ENCODE measurements at regions not wholly inside any gene's neighbourhood (a gene's known extent, or its start where the extent isn't known, plus 50 kb on each side); places are given as distances from the start of the nearest gene placed in this dataset.

- no peak overlapping the region for H3K4me2 ChIP-seq (ENCODE audit: low read length)
- H3K4me3 ChIP-seq (ENCODE audit: low read depth, low read length, poor library complexity, severe bottlenecking) = no peak overlapping the region
- no peaks in the 10 kb centered on the region for H4K20me1 ChIP-seq (ENCODE audit: insufficient read depth, low read length)
- H3K9me3 ChIP-seq (ENCODE audit: low read length) = no peaks in the 10 kb centered on the region
- H3K4me1 ChIP-seq (ENCODE audit: insufficient read depth, low read length, severe bottlenecking) = no peaks in the 10 kb centered on the region
- H3K27me3 ChIP-seq (ENCODE audit: insufficient read depth, low read length) = no peaks in the 10 kb centered on the region
- no peaks in the 10 kb centered on the region for H3K9me2 ChIP-seq (ENCODE audit: low read depth, low read length)
- H3K27ac ChIP-seq (ENCODE audit: low read depth, low read length, poor library complexity, severe bottlenecking) = no peak overlapping the region
- TF ChIP-seq EZH2 (IDR thresholded peaks at IDR 0.05; ENCODE audit: borderline replicate concordance, low read length) = no peak
- no peak for TF ChIP-seq CTCF (IDR thresholded peaks at IDR 0.05; ENCODE audit: low read length)
- no peak overlapping the region for H2AFZ ChIP-seq (ENCODE audit: low read length)
- no peaks in the 10 kb centered on the region for H3K79me2 ChIP-seq (ENCODE audit: insufficient read depth, low read length)
- no peaks in the 10 kb centered on the region for H3K36me3 ChIP-seq (ENCODE audit: insufficient read depth, low read length)
- no peaks in the 10 kb centered on the region for H3F3A ChIP-seq (ENCODE audit: insufficient read depth, low read length)
- no peak overlapping the region for H3K9ac ChIP-seq (ENCODE audit: low read length)
Observed at GRCh38 chr13:106176117-106176516, 359.3 kb downstream of the EFNB2 start.

- Histone ChIP-seq H3K79me2 (ENCODE audit: insufficient read depth, low read length) (no peaks in the 10 kb centered on the region), H3K36me3 (ENCODE audit: insufficient read depth, low read length) (no peaks in the 10 kb centered on the region), H3K4me1 (ENCODE audit: insufficient read depth, low read length, severe bottlenecking) (no peaks in the 10 kb centered on the region), H3K27me3 (ENCODE audit: insufficient read depth, low read length) (no peaks in the 10 kb centered on the region), H3K4me2 (ENCODE audit: low read length) (no peak overlapping the region), H3F3A (ENCODE audit: insufficient read depth, low read length) (no peaks in the 10 kb centered on the region), H3K9me3 (ENCODE audit: low read length) (no peaks in the 10 kb centered on the region), H3K9ac (ENCODE audit: low read length) (no peak overlapping the region), H2AFZ (ENCODE audit: low read length) (no peak overlapping the region), H4K20me1 (ENCODE audit: insufficient read depth, low read length) (no peaks in the 10 kb centered on the region), H3K4me3 (ENCODE audit: low read depth, low read length, poor library complexity, severe bottlenecking) (no peak overlapping the region), H3K27ac (ENCODE audit: low read depth, low read length, poor library complexity, severe bottlenecking) (no peak overlapping the region), H3K9me2 (ENCODE audit: low read depth, low read length) (no peaks in the 10 kb centered on the region)
- TF ChIP-seq CTCF (IDR thresholded peaks at IDR 0.05; ENCODE audit: low read length) = no peak
- TF ChIP-seq EZH2 (IDR thresholded peaks at IDR 0.05; ENCODE audit: borderline replicate concordance, low read length) = no peak
Observed at GRCh38 chr13:106173891-106174610, 361.4 kb downstream of the EFNB2 start.

- Histone ChIP-seq H3K27ac (ENCODE audit: low read depth, low read length, poor library complexity, severe bottlenecking) (no peak overlapping the region), H3K4me2 (ENCODE audit: low read length) (no peak overlapping the region), H3K9me2 (ENCODE audit: low read depth, low read length) (no peaks in the 10 kb centered on the region), H3K4me1 (ENCODE audit: insufficient read depth, low read length, severe bottlenecking) (no peaks in the 10 kb centered on the region), H3F3A (ENCODE audit: insufficient read depth, low read length) (no peaks in the 10 kb centered on the region), H4K20me1 (ENCODE audit: insufficient read depth, low read length) (no peaks in the 10 kb centered on the region), H3K27me3 (ENCODE audit: insufficient read depth, low read length) (no peaks in the 10 kb centered on the region), H3K36me3 (ENCODE audit: insufficient read depth, low read length) (no peaks in the 10 kb centered on the region), H3K4me3 (ENCODE audit: low read depth, low read length, poor library complexity, severe bottlenecking) (no peak overlapping the region), H2AFZ (ENCODE audit: low read length) (no peak overlapping the region), H3K79me2 (ENCODE audit: insufficient read depth, low read length) (no peaks in the 10 kb centered on the region), H3K9ac (ENCODE audit: low read length) (no peak overlapping the region), H3K9me3 (ENCODE audit: low read length) (no peaks in the 10 kb centered on the region)
- no peak for TF ChIP-seq EZH2 (IDR thresholded peaks at IDR 0.05; ENCODE audit: borderline replicate concordance, low read length)
- TF ChIP-seq CTCF (IDR thresholded peaks at IDR 0.05; ENCODE audit: low read length) = no peak
Observed at GRCh38 chr13:106173346-106173745, 362.1 kb downstream of the EFNB2 start.
